ENCODE measurements at regions not wholly inside any gene's neighbourhood (a gene's known extent, or its start where the extent isn't known, plus 50 kb on each side); places are given as distances from the start of the nearest gene placed in this dataset.

- no peak for DNase-seq (ENCODE audit: low read depth)
Observed at GRCh38 chr5:56457887-56458812, 225.0 kb upstream of the ANKRD55 start.

DNA sequence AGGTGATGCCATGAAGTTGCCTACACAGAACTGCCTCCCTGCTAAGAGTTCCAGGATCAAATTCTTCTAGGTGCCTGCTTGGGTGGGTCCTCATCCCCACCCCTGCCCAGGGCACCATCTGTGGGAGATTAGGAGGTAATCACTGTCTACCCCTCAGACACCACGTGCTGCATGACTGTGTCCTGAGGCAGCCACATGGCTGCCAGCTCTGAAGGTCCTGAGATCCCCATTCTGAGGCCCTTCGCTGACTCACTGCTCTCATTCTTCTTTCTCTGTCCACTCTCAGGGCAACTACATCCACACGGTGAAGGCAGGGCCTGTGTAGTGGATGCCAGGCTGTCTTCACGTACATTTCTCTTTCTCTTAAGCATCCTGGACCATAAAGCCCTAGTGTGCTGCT lies 222.9 kb upstream of the ANKRD55 start:
- no peak for DNase-seq (ENCODE audit: low read depth)

GRCh38 chr5:56455417-56455816 lies 222.3 kb upstream of the ANKRD55 start:
- no peak for DNase-seq (ENCODE audit: low read depth)

DNA sequence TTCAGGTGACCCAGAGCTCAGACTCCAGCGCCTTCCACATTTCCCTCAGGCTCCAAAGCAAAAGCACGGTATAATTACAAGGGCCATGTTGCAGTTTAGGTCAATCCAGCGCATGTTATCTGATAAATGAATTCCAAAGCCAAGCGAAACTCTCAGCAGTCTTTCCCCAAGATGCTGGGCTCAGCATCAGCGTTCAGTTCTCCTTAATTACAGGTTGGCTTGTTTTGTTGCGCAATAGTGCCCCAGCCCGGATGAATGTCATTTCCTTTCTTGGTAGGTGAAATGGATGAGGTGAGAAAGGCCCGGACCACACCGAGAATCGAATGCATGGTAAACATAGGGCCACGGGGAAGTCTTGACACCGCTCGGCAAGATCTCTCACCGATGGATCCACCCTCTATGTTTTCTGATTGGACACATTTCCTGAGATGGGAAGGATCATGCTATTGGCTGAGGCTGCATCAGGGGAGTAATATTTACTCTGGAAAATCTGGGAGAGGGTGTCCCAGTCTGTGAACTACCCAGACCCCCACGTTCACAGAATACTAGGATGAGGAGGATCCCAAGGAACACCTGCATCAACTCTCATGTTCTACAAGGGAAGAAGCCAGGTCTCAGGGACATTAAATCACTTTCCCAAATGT lies 221.2 kb upstream of the ANKRD55 start:
- DNase-seq (ENCODE audit: low read depth), result no peak

- no peak for DNase-seq (ENCODE audit: low read depth)
Observed at GRCh38 chr5:56451742-56452141, 218.6 kb upstream of the ANKRD55 start.

- DNase-seq (ENCODE audit: low read depth), result no peak
Observed at GRCh38 chr5:56450766-56451165, 217.6 kb upstream of the ANKRD55 start.

- DNase-seq (ENCODE audit: low read depth), result no peak
Observed at GRCh38 chr5:56449071-56449640, 216.0 kb upstream of the ANKRD55 start.

DNA sequence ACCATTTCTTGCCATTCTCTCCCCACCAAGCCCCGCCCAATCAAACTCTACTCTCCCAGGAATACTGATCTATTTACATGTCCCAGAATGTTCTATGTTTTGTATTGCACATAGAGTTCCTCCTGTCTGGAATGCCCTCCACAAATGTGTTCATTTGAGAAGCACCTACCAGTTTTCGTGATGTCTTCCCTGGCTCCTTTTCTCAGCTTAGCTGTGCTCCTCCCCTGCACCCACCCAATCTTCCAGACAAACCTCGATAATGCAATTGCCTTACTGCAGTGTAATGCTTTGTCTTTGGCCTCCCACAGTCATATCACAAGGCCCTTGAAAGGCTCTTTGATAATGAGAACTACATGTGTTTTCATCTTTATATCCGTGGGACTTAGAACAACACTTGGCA lies 214.5 kb upstream of the ANKRD55 start:
- no peak for DNase-seq (ENCODE audit: low read depth)

- DNase-seq (ENCODE audit: low read depth), result no peak
Observed at GRCh38 chr5:56447232-56447631, 214.1 kb upstream of the ANKRD55 start.

- no peak for DNase-seq (ENCODE audit: low read depth)
Observed at GRCh38 chr5:56446728-56447127, 213.6 kb upstream of the ANKRD55 start.

DNA sequence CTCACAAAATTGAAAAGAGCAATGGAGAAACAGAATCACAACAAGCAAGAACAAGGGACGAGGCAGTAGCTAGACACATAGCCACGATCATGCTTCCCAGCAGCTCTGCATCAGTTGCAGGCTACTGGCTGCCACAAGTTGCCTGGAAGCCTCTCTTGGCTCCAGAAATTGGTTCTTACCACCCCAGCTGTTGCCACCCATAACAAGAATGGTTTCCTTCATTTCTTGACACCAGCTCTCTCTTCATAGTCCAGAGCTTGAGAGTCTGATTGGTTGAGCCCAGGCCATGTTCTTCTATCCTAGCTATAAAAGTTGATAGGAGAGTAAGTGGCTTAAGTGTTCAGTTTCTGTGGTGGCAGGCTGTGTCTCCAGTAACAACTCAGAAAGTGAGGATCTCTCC lies 210.7 kb upstream of the ANKRD55 start:
- no peak for DNase-seq (ENCODE audit: low read depth)

DNA sequence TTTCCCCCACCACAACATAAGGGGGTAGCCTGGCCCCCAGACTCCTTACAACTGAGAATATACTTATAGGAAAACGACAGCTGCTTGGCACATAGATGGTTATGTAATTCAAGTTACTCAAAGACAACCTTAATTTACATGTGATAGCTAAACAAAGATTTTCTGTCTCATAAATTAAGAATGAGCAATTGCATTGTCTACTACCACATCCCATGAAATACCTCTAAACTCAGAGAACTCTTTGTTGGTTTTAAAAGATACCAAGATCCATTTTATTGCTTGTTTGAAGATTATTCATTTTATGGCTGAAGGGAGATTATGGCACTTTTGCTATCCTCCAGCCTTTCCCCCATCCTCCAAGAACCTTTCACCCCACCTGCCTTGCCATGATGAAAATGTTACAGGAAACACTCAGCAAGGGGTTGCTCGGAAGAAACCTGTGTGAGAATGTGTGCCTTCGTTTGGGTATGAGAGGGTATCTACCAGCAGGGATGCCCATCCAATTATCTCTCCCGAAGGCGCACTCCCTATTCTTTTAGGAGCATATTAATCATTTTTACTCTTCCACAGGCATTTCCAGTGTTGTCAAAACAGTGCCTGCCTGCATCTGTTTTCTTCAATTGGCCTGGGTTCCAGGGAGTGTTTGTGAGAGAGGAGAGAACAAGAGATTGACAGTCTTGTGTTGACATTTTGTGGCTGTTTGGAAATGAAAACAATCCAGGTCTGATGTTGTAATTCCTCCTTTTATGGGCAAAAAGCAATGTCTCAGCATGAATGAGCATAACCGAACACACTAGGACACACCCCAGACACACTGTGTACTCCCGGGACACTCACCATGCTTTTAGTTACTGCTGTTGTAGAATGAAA lies 208.0 kb upstream of the ANKRD55 start:
- DNase-seq (ENCODE audit: low read depth), result no peak

GRCh38 chr5:56434986-56435385 lies 201.9 kb upstream of the ANKRD55 start:
- no peak for DNase-seq (ENCODE audit: low read depth)

DNA sequence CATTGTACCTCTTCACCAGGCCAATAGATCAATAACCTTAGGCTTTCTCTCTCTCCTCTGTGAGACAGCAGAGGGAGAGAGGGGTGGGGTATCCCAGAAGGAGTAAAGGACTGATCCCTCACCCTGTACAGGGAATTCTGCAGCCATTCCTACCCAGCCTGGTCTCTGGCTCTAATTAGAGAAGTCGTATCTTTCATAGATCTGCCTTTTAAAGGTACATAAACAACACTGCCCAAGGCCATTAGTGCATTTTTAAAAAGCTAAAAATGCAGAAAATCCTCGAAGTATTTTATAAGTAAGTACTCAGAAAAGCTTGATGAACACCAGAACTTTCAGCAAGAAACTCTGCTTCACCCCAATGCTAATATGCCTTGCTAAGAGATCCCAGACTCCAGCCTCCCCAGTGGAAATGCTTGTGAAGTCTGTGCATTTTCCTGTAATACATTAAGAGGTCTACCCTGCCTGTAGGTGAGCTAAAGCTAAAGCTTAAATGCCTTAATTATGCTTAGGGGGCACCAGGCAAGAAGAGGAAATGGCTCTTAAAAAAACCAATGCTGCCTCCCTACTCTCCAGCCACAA lies 200.0 kb upstream of the ANKRD55 start:
- no peak for DNase-seq (ENCODE audit: low read depth)

DNA sequence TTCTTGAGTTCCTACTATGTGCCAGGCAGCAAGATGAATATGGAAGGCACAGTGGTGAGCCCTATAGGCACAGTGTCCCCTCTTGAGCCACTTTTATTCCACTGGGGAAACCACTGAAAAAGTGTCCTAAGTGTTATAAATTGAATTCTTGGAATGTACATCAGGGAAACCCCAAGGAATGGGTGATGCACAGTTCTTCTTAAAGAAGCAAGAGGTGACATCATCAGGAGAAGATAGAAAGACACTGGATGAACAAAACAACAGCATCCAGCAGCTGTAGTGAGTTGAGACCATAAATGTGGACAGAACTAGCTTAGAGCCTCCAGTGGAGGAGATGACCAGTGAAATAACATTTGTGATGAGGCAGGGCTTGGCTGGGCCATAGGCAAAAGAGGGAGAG lies 199.2 kb upstream of the ANKRD55 start:
- no peak for DNase-seq (ENCODE audit: low read depth)

DNA sequence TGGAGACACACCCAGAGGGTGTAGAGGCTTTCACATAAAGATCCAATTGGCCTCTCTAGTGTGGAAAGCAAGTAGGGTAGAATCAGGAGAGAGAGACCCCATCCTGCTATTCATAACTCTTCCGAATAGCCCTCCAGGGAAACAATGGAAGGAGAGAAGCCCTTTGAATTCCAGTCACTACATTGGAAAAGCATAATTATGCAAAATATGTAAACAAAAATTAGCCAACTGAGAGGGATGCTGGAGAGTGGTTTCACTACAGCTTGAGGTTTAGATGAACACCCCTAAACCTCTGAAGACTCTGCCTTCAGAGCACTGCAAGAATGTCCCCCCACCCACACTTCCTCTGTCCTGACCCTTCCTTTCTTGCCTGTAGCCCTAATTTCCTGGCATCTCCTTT lies 197.3 kb upstream of the ANKRD55 start:
- no peak for DNase-seq (ENCODE audit: low read depth)

DNA sequence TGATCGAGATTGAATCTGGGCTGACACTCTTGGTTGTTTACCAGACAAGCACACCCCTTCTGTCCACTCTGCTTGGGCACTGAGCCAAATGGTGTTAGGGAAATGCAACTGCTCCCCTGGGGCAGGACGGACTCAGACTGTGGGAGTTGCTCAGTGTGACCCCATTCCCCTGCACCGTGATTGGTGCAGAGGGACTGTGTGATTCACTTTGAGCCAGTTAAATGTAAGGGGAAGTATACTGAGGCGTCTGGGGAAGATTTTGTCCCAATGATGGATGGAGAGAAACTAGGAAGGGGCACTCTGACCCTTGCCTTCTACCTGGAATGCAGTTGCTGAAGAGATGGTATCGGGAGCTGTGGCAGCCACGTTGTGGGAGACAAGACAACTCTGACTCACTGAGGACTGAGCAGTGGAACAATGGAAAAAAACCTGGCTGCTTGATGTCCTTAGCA lies 196.0 kb upstream of the ANKRD55 start:
- no peak for DNase-seq (ENCODE audit: low read depth)

DNA sequence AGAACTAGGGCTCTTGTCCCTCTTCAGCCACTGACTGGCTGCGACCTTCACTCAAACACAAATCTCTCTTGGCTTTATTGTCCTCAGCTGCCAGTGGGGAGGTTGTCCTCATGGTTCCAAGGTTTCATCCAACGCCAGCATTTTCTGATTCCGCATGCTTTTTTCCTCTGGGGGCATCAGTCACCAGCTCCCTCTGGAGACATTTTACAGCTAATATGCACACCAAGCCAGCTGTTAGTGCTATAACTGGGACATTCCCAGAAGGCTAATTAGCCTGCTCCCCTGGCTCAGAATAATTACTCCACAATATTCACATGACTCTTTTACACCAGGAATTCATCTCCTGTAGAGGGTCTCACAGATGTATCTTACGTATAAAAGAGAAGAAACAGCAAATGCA lies 193.6 kb upstream of the ANKRD55 start:
- no peak for DNase-seq (ENCODE audit: low read depth)

- no peak for DNase-seq (ENCODE audit: low read depth)
Observed at GRCh38 chr5:56422076-56422762, 189.1 kb upstream of the ANKRD55 start.

DNA sequence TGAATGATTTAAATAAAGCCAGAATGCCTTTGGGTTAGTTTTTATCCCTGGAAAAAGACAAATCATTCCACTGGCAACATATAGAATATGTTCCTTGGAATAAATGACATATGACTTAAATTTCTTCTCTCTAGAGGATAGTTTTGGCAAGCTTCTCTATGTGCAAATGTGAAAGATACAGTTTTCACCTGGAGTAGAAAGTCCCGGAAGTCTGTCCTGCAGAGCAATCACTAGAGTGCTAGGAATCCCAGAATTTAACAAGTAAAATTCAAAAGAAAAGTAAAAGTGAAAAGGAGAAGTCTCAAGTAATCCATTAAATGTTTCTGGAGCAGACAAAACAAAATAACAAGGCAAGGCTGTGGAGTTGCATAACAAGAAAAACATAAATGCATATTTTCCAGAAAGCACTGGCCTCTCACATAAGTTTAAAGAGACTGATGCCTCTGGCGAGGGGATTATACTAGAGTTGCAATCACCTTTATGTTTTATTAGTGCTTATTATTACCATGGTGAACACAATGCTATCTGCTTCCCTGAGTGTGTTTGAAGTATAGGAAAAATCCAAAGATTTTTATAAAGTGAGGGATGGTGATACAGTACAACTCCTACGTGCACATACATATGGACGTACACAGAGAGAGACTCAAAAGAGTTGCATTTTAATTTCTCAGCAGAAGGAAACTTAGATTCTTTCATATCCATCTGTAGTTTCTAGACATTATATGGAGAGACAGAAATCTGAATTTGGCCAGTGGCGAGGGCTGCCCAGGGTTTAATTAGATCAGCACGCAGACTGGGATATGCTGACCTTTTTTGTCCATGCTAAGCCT lies 188.3 kb upstream of the ANKRD55 start:
- DNase-seq (ENCODE audit: low read depth), result no peak

All from CMK (cell line).